Activated B cell treated with CpG ODN at 0.5 μM for 24 hours (primary cell): ENCODE measurements at regions not wholly inside any gene's neighbourhood (a gene's known extent, or its start where the extent isn't known, plus 50 kb on each side); places are given as distances from the start of the nearest gene placed in this dataset.
A peak's percentile ranks its signal among the peaks of the same experiment; 100 is the strongest.
"Not testable (repeated sequence)": the region's sequence is repeated elsewhere in the genome, so short reads cannot be mapped to it uniquely, and the experiment has no call there.

Source experiments
- ATAC-seq: fragments of 200-7000 bp; cut with Tn5 transposase; one replicate; pipeline ENCODE4 v1.10.0; 2021; ENCODE audit warnings: low read depth, mild to moderate bottlenecking, moderate library complexity
- CTCF ChIA-PET: fragments of 350-600 bp; sonication (Branson Sonifier 250); formaldehyde crosslinking; loops from one replicate; lab custom pipeline; 2021; ENCODE audit warnings: antibody characterized with exemption; lab: Charles Lee
- POLR2A ChIA-PET: fragments of 350-600 bp; sonication (Branson Sonifier 250); formaldehyde crosslinking; loops from one replicate; lab custom pipeline; 2021; ENCODE audit warnings: antibody characterized with exemption; lab: Charles Lee
- DNase-seq: peaks from one replicate; pipeline ENCODE4 v3.0.0; 2022
- H3K27ac Mint-ChIP-seq: one replicate; pipeline ENCODE4 v1.8.0; 2020; ENCODE audit warnings: mixed read lengths
- H3K27me3 Mint-ChIP-seq: one replicate; pipeline ENCODE4 v1.8.0; 2021; ENCODE audit warnings: mixed read lengths
- H3K36me3 Mint-ChIP-seq: one replicate; pipeline ENCODE4 v1.8.0; 2021; ENCODE audit warnings: low read depth, mixed read lengths
- H3K4me1 Mint-ChIP-seq: one replicate; pipeline ENCODE4 v1.8.0; 2021; ENCODE audit warnings: mixed read lengths
- H3K4me3 Mint-ChIP-seq: one replicate; pipeline ENCODE4 v1.8.0; 2020; ENCODE audit warnings: mild to moderate bottlenecking, mixed read lengths
- H3K9me3 Mint-ChIP-seq: one replicate; pipeline ENCODE4 v1.8.0; 2020; ENCODE audit warnings: mixed read lengths
- CTCF ChIP-seq: fragments of 200-600 bp; IDR thresholded peaks from one replicate; pipeline ENCODE4 v1.8.0; 2022; ENCODE audit warnings: antibody characterized with exemption, mild to moderate bottlenecking
- intact Hi-C: fragments of 100-400 bp; cut with micrococcal nuclease; formaldehyde crosslinking; loops from one replicate; pipeline ENCODE4 v1.15.1; 2024

GRCh38 chr4:1582227-1582626 is 101.9 kb downstream of the FAM53A start:
- POLR2A ChIA-PET, result no interaction called here
- CTCF ChIA-PET, result no interaction called here
- Mint-ChIP-seq H3K4me1 (peaks cover 4% of the 10 kb centered on the region), H3K27me3 (no peaks in the 10 kb centered on the region), H3K27ac (no peak overlapping the region), H3K4me3 (no peak overlapping the region), H3K36me3 (no peaks in the 10 kb centered on the region), H3K9me3 (peaks cover 4% of the 10 kb centered on the region)
- no peak for ATAC-seq
- no peak for DNase-seq
- TF ChIP-seq CTCF, result no peak
- intact Hi-C loops, result loop anchor here (5.0 to 10.0 kb wide), 5 partner anchors 570 to 1903 kb away; partner anchors contain the start of genes FGFRL1, HAUS3, POLN and ZNF718

- peak overlapping the region; percentile 41 for H3K4me3 Mint-ChIP-seq
- CTCF ChIA-PET, H3K36me3 Mint-ChIP-seq, POLR2A ChIA-PET, H3K9me3 Mint-ChIP-seq, H3K4me1 Mint-ChIP-seq, H3K27me3 Mint-ChIP-seq: not testable (repeated sequence)
- intact Hi-C loops, result loop anchor here (2.0 to 10.0 kb wide), 8 partner anchors 139 to 1903 kb away; partner anchors contain the start of genes DGKQ, FGFRL1, HAUS3 and NSD2
- ATAC-seq (peak; percentile 65), DNase-seq (peak; percentile 91)
- peak overlapping the region; percentile 46 for H3K27ac Mint-ChIP-seq
Measured at GRCh38 chr4:1581164-1581894, 102.8 kb downstream of the FAM53A start.

GRCh38 chr4:1580692-1581012 is 103.5 kb downstream of the FAM53A start:
- H3K36me3 Mint-ChIP-seq, H3K4me1 Mint-ChIP-seq, H3K27me3 Mint-ChIP-seq, POLR2A ChIA-PET, H3K27ac Mint-ChIP-seq, DNase-seq, H3K9me3 Mint-ChIP-seq, CTCF ChIA-PET, ATAC-seq: not testable (repeated sequence)
- intact Hi-C loops, result loop anchor here (1.0 to 10.0 kb wide), 10 partner anchors 104 to 1904 kb away; partner anchors contain the start of genes DGKQ, FAM53A, FGFRL1 and HAUS3
- H3K4me3 Mint-ChIP-seq, result peak overlapping the region; percentile 81

GRCh38 chr4:1579901-1580691 is 104.0 kb downstream of the FAM53A start:
- H3K4me1 Mint-ChIP-seq, result peaks cover 4% of the 10 kb centered on the region
- peak overlapping the region; percentile 79 for H3K27ac Mint-ChIP-seq
- peak; percentile 83 for ATAC-seq
- H3K9me3 Mint-ChIP-seq, result no peaks in the 10 kb centered on the region
- ChIA-PET CTCF (no interaction called here), POLR2A (interaction anchor here (1.1 kb wide), 1 partner anchor 141 kb away, joined by 5 read pairs; the partner anchor contains the start of genes TACC3 and TMEM129)
- H3K4me3 Mint-ChIP-seq, result peak overlapping the region; percentile 81
- intact Hi-C loops, result loop anchor here (1.0 to 10.0 kb wide), 11 partner anchors 104 to 1905 kb away; partner anchors contain the start of genes DGKQ, FAM53A, FGFRL1 and HAUS3
- H3K36me3 Mint-ChIP-seq, result no peaks in the 10 kb centered on the region
- no peaks in the 10 kb centered on the region for H3K27me3 Mint-ChIP-seq
- DNase-seq, result peak; percentile 89
- TF ChIP-seq CTCF, result no peak

- ChIA-PET CTCF (no interaction called here), POLR2A (interaction anchor here (1.1 kb wide), 1 partner anchor 142 kb away, joined by 5 read pairs; the partner anchor contains the start of genes TACC3 and TMEM129)
- peak overlapping the region; percentile 79 for H3K27ac Mint-ChIP-seq
- H3K4me1 Mint-ChIP-seq, result peaks cover 4% of the 10 kb centered on the region
- intact Hi-C loops, result loop anchor here (5.0 kb wide), 1 partner anchor 1242 kb away; the partner anchor contains the start of gene ZNF141
- no peaks in the 10 kb centered on the region for H3K9me3 Mint-ChIP-seq
- peak overlapping the region; percentile 81 for H3K4me3 Mint-ChIP-seq
- TF ChIP-seq CTCF, result no peak
- no peaks in the 10 kb centered on the region for H3K27me3 Mint-ChIP-seq
- DNase-seq (peak; percentile 82), ATAC-seq (peak; percentile 26)
- H3K36me3 Mint-ChIP-seq, result no peaks in the 10 kb centered on the region
Measured at GRCh38 chr4:1579001-1579900, 104.9 kb downstream of the FAM53A start.
